Stimulated activated CD8-positive, alpha-beta memory T cell treated with anti-CD3 and anti-CD28 coated beads, Interleukin-2, amount 100 ng/mL, for 1 hour (primary cell): ENCODE measurements at regions not wholly inside any gene's neighbourhood (a gene's known extent, or its start where the extent isn't known, plus 50 kb on each side); places are given as distances from the start of the nearest gene placed in this dataset.

Experiments
- DNase-seq, 2 donors: peaks; one replicate each; pipeline ENCODE4 v3.0.0-alpha.2; 2020; ENCODE audit warnings: low read depth in 2 of 2

GRCh38 chr15:97791824-97792792, 168.4 kb upstream of the ARRDC4 start:
- DNase-seq = no peak

DNA sequence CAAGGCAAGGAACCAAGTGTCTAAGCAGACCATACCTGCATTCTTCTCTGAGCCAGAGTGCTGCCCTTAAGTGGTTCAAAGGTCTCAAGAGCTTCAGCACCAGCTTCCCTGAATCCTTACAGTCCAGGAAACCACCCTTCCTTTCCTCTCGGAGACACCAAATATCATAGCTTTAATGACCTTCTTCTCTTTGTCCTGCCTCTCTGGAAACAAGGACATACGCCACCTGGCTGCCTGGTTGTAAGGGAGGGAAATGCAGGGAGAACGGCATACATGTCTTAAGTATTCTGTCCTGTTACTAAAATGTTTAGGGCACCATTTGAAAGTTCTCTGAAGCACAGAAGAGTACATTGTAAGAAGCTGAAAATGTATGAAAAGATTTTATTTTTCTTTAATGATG, 155.6 kb upstream of the ARRDC4 start:
- no peak for DNase-seq

DNA sequence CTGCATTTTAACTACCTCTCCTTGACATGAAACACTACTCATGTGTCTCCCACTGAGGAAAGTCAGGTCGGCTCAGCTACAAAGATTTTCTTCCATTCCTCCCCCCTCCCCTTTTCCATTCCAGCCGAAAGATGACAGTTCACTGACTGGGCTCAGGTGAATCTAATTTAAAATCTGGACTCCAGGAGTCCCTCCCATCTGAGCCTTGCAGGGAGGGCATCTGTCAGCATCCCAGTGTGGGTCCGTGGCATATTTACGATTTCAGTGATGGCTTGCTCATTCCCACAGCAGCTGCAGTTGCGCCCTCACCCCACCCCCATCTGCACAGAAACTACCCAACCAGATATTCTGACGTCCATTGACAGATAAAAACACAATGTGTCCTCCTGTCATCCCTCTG, 153.7 kb upstream of the ARRDC4 start:
- no peak for DNase-seq

DNA sequence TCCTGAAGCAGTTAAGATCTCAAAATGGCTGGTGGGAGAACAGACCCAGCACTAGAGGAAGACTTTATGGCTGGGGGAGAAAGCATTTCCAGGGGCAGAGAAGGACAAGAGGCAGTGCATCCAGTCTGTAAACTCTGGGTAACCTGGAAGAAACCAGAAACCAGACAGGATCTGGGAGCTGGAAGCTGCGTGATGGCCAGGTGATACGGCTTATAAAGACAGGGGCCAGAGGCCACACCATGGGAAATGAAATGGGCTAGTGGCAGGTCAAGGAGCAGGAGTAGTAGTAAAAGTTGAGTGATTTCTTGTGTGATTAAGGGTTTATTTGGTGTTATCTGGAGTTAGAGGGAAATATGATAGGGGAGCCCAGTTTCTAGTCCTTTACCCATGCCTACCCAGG, 144.7 kb upstream of the ARRDC4 start:
- no peak for DNase-seq

- no peak for DNase-seq
Measured at GRCh38 chr15:97817276-97817890, 143.1 kb upstream of the ARRDC4 start.

DNA sequence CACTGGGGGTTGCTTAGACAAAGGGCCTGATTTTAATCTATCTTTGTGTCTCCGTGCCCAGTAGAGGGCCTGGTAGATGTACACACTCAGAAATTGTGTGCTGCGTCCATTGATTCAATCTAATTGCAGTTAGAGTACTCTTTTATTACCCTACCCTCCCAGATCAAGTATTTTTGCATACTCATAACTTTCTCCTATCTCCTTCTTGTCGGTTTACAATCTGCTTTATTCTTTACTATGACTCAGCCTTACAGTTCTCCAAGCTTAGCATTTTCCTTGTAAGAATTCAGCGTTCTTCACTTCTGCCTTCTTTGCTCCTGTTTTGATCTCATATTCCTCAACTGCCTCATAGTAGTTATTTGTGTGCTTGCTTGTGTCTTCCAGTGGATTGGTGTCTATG, 124.5 kb upstream of the ARRDC4 start:
- no peak for DNase-seq

DNA sequence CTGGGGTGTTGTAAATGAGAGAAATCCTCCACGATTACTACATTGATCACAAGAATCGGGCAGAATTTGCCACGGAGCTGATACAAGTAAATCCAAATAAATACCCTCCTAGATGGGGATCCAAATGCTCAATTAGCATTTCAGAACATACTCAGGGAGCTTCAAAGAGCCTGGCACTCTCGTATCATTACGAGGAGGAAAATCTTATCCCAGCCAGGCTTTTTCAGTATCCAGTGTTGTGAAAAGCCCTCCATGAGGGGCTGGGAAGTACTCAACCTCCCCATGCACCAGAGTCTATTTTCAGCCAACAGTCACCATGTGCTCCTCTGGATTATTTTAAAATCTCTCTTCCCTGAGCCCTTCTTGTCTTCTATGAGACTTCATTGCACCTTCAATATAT, 122.6 kb upstream of the ARRDC4 start:
- DNase-seq = no peak

DNA sequence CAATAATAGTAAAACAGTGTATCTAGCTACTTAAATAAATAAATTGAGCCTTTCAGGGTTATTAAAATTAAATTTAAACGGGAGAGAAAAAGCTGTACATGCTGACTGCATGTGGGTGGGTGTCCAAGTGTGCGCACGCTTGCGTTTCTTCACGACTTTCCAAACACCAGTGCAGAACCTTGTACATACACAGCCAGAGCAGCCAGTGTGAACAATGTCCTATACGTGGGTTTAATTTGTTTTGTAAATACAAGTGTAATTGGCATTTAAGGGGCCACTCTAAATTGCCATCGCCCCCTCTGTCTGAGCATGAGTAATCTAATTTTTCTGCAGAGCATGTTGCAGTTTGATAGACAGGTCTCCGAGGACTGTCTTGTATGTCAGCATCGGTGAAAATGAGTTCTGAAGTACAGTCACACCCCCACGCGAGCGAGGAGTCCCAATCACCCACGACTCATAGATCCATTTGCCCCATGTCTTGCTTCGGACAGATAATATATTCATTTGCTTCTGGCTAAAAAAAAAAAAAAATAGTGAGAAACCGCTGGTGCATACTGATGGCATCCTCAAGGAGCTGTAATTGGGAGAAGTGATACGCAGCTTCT, 121.8 kb upstream of the ARRDC4 start:
- DNase-seq = no peak

DNA sequence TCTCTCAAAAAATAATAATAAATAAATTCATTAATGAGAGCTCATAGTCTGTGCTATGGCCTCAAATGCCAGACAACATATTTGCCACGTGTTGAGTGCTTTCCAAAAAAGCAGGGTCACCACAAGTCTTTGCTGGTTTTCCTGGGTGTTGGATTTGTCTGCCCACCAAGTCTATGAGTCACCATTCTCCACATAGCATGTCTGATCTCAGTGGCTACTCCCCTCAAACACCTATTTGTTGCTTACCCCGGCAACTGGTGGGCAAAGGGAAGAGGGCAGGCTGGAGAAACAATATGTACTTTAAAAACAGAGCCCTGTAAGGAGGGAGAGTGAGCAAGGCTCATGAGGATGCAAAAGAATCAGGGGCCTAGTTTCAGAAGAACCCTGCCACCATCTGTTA, 120.0 kb upstream of the ARRDC4 start:
- DNase-seq = no peak

- no peak for DNase-seq
Measured at GRCh38 chr15:97841558-97841957, 118.9 kb upstream of the ARRDC4 start.

GRCh38 chr15:97849183-97849582, 111.3 kb upstream of the ARRDC4 start:
- DNase-seq = no peak

DNA sequence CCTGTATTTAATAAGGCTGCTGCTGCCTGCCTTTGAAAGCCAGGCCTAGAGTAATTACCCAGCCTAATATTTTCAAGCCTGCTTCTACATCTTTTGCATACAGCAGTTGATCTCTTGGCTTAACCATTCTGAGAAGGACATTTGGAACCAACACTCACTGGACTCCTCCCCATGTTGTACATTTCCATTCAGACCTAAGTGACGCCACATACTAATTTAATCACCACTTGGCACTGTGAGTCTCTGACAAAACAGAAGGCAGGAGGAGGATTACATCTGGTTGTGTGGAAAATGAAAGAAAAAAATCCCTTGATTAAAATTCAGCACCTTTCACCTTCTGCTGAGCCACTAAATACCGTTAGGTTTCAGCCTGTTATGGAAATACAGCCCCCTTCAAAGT, 102.2 kb upstream of the ARRDC4 start:
- no peak for DNase-seq

DNA sequence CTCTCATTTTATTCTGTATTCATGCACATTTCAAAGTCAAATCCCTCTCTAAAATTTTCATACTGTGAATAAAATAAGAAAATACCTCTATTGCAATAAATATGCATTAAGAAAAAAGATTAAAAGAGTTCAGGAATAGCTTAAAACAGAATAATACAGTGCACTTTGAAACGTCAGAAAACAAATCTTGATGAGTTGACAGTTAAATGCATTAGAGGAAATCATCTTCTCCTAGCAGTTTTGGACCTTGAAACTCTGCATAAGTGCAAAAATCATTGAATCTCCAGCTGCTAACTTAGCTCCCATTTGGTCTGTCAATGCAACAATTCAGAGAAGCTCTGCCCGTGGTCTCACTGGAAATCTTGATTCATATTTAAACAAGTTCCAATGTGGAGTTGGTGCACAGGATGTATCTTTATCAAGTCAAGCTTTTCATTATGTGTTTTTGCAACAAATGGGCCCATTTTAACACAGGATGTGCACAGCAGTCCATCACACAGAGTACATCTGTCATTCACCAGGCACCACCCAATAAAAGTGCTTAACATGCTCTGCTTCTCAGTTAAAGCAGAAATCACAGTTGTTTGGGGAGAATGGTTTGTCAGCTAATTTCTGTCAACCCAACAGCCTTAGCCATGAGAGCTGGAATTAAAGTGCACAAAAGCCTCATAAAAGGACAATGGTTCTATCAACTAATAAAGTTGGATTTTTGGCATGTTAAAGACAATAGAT, 98.8 kb upstream of the ARRDC4 start:
- no peak for DNase-seq

GRCh38 chr15:97866959-97867358, 93.5 kb upstream of the ARRDC4 start:
- DNase-seq = no peak

DNA sequence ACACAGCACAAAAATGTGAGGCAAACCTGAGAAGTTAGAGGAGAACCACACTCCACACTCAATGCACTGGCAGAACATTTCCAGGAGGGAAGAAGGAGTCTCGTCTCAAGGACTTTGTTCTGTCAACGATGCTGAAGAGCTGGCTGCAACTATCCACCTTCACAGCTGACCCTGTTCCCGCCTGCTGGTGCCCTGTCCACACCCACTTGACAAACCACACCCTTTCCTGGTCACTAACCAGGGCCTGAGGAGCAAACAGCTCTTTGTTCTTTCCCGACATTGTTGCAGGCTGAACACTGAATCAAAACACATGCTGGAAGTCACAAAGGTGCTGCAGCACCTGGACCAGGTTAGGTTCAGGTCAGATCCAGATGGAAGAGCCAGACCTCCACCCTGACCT, 92.6 kb upstream of the ARRDC4 start:
- no peak for DNase-seq

GRCh38 chr15:97868981-97869380, 91.5 kb upstream of the ARRDC4 start:
- no peak for DNase-seq

GRCh38 chr15:97870771-97871170, 89.7 kb upstream of the ARRDC4 start:
- DNase-seq = no peak

DNA sequence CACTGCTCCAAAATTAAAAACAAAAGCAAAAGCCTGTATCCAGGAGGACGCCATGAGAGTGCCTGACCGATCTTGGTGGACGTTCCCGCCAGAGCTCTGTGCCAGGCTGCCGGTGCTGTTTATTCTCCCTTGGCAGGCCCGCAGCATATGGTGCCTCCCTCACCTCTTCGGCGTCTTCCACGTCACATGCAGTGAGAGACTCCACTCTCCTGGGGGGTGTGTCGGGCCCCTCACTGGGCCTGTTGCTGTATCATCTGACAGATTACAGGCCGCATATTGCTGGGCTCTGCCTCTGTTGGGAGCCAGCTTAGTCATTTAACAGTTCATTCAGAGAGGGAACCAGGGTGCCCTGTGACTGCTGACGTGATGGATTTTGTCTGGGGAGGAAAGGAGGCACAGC, 86.4 kb upstream of the ARRDC4 start:
- DNase-seq = no peak

GRCh38 chr15:97875025-97875512, 85.4 kb upstream of the ARRDC4 start:
- DNase-seq = no peak

DNA sequence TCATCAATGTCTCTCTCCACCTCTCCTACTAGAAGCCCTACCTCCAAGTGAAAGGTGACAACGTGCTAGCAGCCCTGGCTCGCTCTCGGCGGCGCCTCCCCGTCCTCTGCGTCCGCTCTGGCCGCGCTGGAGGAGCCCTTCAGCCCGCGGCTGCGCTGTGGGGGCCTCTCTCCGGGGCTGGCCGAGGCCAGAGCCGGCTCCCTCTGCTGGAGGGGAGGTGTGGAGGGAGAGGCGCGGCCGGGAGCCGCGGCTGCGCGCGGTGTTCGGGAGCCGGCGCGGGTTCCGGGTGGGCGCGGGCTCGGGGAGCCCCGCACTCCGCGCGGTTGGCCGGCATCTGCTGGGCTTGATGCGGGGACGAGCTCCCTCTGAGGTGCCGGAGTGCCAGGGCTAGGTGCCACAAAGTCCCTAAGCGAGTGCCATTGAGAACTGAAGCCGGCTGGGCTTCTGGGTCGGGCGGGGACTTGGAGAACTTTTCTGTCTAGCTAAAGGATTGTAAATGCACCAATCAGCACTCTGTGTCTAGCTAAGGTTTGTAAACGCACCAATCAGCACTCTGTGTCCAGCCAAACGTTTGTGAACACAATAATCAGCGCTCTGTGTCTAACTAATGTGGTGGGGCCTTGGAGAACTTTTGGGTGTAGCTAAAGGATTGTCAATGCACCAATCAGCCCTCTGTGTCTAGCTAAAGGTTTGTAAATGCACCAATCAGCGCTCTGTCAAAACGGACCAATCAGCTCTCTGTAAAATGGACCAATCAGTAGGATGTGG, 84.8 kb upstream of the ARRDC4 start:
- DNase-seq = no peak

- no peak for DNase-seq
Measured at GRCh38 chr15:97876281-97876675, 84.2 kb upstream of the ARRDC4 start.
